OCI-LY3 (cell line): ENCODE measurements at regions not wholly inside any gene's neighbourhood (a gene's known extent, or its start where the extent isn't known, plus 50 kb on each side); places are given as distances from the start of the nearest gene placed in this dataset.
"Not testable (repeated sequence)": the region's sequence is repeated elsewhere in the genome, so short reads cannot be mapped to it uniquely, and the experiment has no call there.

ENCODE experiments used
- H2AFZ ChIP-seq: fragments of 200-600, 300-600 bp; shearing (Covaris generic); 2 replicates; pipeline ENCODE4 v1.6.0; 2014; ENCODE audit warnings: antibody characterized with exemption, low read depth, low read length
- H3K27ac ChIP-seq: fragments of 200-600, 300-600 bp; sonication (generic); 2 replicates; pipeline ENCODE4 v1.5.1; 2014; ENCODE audit warnings: mild to moderate bottlenecking, low read length, moderate library complexity, mixed read lengths
- H3K27me3 ChIP-seq: fragments of 200-600, 300-600 bp; sonication (generic); 2 replicates; pipeline ENCODE4 v1.6.1; 2014; ENCODE audit warnings: low read depth, low read length, mixed read lengths
- H3K36me3 ChIP-seq: fragments of 200-600, 300-600 bp; sonication (generic); replicated peaks from 2 replicates; pipeline ENCODE3; 2014; ENCODE audit warnings: low read depth, low read length, mixed read lengths
- H3K4me1 ChIP-seq: fragments of 300-600, 200-600 bp; sonication (generic); 2 replicates; pipeline ENCODE4 v1.6.1; 2014; ENCODE audit warnings: low read length, mixed read lengths
- H3K4me2 ChIP-seq: fragments of 200-600, 300-600 bp; sonication (generic); 2 replicates; pipeline ENCODE4 v1.6.1; 2014; ENCODE audit warnings: low read length, mixed read lengths
- H3K4me3 ChIP-seq: fragments of 300-600, 200-600 bp; sonication (generic); 2 replicates; pipeline ENCODE4 v1.5.1; 2014; ENCODE audit warnings: antibody characterized with exemption, mild to moderate bottlenecking, low read length, moderate library complexity
- H3K79me2 ChIP-seq: fragments of 300-600, 200-600 bp; shearing (Covaris generic); 2 replicates; pipeline ENCODE4 v1.6.1; 2014; ENCODE audit warnings: mild to moderate bottlenecking, low read length, mixed read lengths
- H3K9ac ChIP-seq: fragments of 300-600, 200-600 bp; shearing (Covaris generic); 2 replicates; pipeline ENCODE4 v1.6.0; 2014; ENCODE audit warnings: mild to moderate bottlenecking, low read length, moderate library complexity
- H3K9me3 ChIP-seq: fragments of 200-600, 300-600 bp; shearing (Covaris generic); 2 replicates; pipeline ENCODE4 v1.6.1; 2014; ENCODE audit warnings: low read length, mixed read lengths; ENCODE audit not compliant: insufficient read depth
- H4K20me1 ChIP-seq: fragments of 200-600, 300-600 bp; sonication (generic); 2 replicates; pipeline ENCODE4 v1.6.1; 2016; ENCODE audit warnings: low read length, mixed read lengths; ENCODE audit not compliant: insufficient read depth
- EZH2phosphoT487 ChIP-seq: fragments of 200-600 bp; shearing (Covaris generic); IDR thresholded peaks from 2 replicates; pipeline ENCODE4 v1.6.1; 2018; ENCODE audit warnings: antibody characterized with exemption, mixed run types, low read depth
- TF ChIP-seq, protein P1 (sequence below): fragments of 200-600, 300-600 bp; sonication (generic); IDR thresholded peaks from 2 replicates; pipeline ENCODE4 v1.5.1; 2014; ENCODE audit warnings: antibody characterized with exemption, low read length, low read depth

DNA sequence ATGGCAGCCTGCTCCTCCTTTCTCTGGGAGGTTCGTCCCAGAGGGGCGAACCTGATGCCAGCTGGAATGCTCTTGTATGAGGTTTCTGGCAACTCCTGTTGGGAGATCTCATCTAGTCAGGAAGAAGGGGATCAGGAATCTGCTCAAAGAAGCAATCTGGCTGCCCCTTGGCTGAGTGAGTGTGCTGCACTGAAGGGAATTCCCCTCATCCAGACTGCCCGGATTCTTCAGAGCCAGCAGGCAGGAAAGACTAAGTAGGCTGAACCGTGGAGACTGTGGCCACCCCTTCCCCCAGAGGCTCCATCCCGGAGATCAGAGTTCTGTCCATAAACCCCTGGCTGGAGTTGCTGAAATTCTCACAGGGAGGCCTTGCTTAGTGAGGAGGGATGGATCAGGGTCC, 476.0 kb downstream of the CSNK1G3 start:
- no peak overlapping the region for H2AFZ ChIP-seq
- H3K9ac ChIP-seq, result no peak overlapping the region
- H3K27ac ChIP-seq, result no peak overlapping the region
- H3K4me1 ChIP-seq, result no peaks in the 10 kb centered on the region
- no peaks in the 10 kb centered on the region for H3K79me2 ChIP-seq
- TF ChIP-seq, protein P1, sequence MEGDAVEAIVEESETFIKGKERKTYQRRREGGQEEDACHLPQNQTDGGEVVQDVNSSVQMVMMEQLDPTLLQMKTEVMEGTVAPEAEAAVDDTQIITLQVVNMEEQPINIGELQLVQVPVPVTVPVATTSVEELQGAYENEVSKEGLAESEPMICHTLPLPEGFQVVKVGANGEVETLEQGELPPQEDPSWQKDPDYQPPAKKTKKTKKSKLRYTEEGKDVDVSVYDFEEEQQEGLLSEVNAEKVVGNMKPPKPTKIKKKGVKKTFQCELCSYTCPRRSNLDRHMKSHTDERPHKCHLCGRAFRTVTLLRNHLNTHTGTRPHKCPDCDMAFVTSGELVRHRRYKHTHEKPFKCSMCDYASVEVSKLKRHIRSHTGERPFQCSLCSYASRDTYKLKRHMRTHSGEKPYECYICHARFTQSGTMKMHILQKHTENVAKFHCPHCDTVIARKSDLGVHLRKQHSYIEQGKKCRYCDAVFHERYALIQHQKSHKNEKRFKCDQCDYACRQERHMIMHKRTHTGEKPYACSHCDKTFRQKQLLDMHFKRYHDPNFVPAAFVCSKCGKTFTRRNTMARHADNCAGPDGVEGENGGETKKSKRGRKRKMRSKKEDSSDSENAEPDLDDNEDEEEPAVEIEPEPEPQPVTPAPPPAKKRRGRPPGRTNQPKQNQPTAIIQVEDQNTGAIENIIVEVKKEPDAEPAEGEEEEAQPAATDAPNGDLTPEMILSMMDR, result no peak
- TF ChIP-seq EZH2phosphoT487, result no peak
- H4K20me1 ChIP-seq, result no peaks in the 10 kb centered on the region
- H3K4me3 ChIP-seq, result no peak overlapping the region
- H3K4me2 ChIP-seq, result no peak overlapping the region
- no peaks in the 10 kb centered on the region for H3K9me3 ChIP-seq
- no peaks in the 10 kb centered on the region for H3K27me3 ChIP-seq
- H3K36me3 ChIP-seq, result no peaks in the 10 kb centered on the region

DNA sequence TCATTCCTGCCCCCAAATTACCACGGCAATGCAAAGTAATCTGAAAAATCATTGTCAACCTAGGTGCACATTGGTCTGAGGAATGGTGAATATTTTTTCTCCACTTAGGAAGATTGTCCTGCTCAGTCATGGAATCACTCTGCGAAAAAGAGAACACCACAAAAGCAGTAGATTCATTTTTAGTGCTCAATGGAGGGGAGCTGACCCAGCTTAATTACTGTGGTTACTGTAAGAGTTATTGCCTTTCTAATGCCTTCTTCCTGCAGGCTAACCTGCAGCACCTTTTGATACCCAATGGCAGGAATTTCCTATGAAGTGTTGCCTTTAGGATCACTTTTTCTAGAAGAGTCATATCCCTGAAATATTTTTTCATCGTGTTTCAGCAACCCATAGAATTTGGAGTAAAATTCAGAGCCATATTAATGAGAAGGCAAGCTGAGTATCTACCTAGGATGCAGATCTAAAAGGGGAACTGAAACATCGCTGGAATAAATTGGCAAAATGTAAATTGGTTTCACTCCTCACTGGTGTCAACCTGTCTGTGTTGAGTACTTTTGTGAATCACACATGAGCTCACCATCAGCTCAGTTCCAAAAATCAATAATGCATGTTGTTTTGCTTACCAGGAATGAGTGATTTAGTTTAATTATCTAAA, 464.5 kb downstream of the CSNK1G3 start:
- TF ChIP-seq, protein P1, result no peak
- Histone ChIP-seq H2AFZ (no peak overlapping the region), H3K9me3 (no peaks in the 10 kb centered on the region), H3K27ac (peak overlapping the region; percentile 61), H3K4me3 (peak overlapping the region; percentile 13; the same call in 1 of the 2 replicates), H3K27me3 (no peaks in the 10 kb centered on the region), H3K79me2 (no peaks in the 10 kb centered on the region), H3K4me1 (peaks cover 19% of the 10 kb centered on the region), H3K9ac (no peak overlapping the region), H3K36me3 (no peaks in the 10 kb centered on the region), H3K4me2 (peak overlapping the region; percentile 49), H4K20me1 (no peaks in the 10 kb centered on the region)

DNA sequence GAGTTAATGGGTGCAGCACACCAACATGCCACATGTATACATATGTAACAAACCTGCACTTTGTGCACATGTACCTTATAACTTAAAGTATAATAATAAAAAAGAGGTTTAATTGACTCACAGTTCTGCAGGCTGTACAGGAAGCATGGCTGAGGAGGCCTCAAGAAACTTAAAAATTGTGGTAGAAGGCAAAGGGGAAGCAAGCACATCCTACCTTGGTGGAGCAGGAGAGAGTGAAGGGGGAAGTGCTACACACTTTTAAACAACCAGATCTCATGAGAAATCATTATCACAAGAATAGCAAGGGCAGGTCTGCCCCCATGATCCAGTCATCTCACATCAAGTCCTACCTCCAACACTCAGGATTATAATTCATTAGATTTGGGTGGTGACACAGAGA, 463.5 kb downstream of the CSNK1G3 start:
- H3K4me2 ChIP-seq, result peak overlapping the region; percentile 49
- H3K4me1 ChIP-seq, result peaks cover 19% of the 10 kb centered on the region
- H4K20me1 ChIP-seq, H3K27me3 ChIP-seq, H3K4me3 ChIP-seq, H3K9me3 ChIP-seq, H2AFZ ChIP-seq, H3K79me2 ChIP-seq, H3K36me3 ChIP-seq, H3K9ac ChIP-seq: not testable (repeated sequence)
- H3K27ac ChIP-seq, result peak overlapping the region; percentile 61; the same call in 1 of the 2 replicates

DNA sequence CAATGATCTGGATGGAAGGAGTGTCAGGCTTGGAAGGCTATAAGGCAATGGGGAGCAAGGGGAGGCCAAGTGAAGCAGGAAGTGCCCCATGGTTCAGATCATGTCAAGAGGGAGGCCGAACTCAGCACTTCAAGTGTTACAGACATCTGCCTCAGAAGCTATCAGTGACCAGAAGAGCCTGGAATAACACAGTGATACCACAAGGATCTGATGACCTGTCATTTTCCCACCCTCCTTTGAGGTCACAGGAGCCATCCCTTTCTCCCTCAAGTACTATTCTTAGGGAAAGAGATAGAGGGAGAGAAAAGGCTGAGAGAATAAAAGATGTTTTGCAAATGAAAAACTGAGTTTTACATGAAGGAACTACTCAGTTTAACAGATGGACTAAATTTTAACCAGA, 454.8 kb downstream of the CSNK1G3 start:
- H3K36me3 ChIP-seq, result no peaks in the 10 kb centered on the region
- no peaks in the 10 kb centered on the region for H3K79me2 ChIP-seq
- H2AFZ ChIP-seq, result no peak overlapping the region
- H3K9me3 ChIP-seq, result no peaks in the 10 kb centered on the region
- no peaks in the 10 kb centered on the region for H3K4me1 ChIP-seq
- no peaks in the 10 kb centered on the region for H4K20me1 ChIP-seq
- no peak overlapping the region for H3K4me2 ChIP-seq
- no peaks in the 10 kb centered on the region for H3K27me3 ChIP-seq
- no peak for TF ChIP-seq EZH2phosphoT487
- TF ChIP-seq, protein P1, result no peak
- H3K9ac ChIP-seq, result no peak overlapping the region
- H3K4me3 ChIP-seq, result no peak overlapping the region
- H3K27ac ChIP-seq, result no peak overlapping the region
